ENCODE measurements at regions not wholly inside any gene's neighbourhood (a gene's known extent, or its start where the extent isn't known, plus 50 kb on each side); places are given as distances from the start of the nearest gene placed in this dataset.
"Not testable (repeated sequence)": the region's sequence is repeated elsewhere in the genome, so short reads cannot be mapped to it uniquely, and the experiment has no call there.

- H3K4me3 Mint-ChIP-seq, result no peak overlapping the region
- no peak for DNase-seq
- peaks cover under 1% of the 10 kb centered on the region for H3K27me3 Mint-ChIP-seq
- CTCF ChIA-PET, result no interaction called here
- no peaks in the 10 kb centered on the region for H3K36me3 Mint-ChIP-seq
- no peak overlapping the region for H3K27ac Mint-ChIP-seq
- H3K9me3 Mint-ChIP-seq, result no peaks in the 10 kb centered on the region
- no peaks in the 10 kb centered on the region for H3K4me1 Mint-ChIP-seq (ENCODE audit: low read depth)
- POLR2A ChIA-PET, result no interaction called here
- intact Hi-C loops (cut with micrococcal nuclease), result no loop called here
Measured at GRCh38 chr5:53394808-53395207, 85.6 kb upstream of the FST start.

GRCh38 chr5:53397141-53397757 lies 83.2 kb upstream of the FST start:
- Mint-ChIP-seq H3K36me3 (no peaks in the 10 kb centered on the region), H3K4me1 (ENCODE audit: low read depth) (no peaks in the 10 kb centered on the region), H3K9me3 (no peaks in the 10 kb centered on the region), H3K27ac (no peak overlapping the region), H3K27me3 (peaks cover 6% of the 10 kb centered on the region), H3K4me3 (no peak overlapping the region)
- DNase-seq, result no peak
- intact Hi-C loops (cut with micrococcal nuclease), result no loop called here
- ChIA-PET POLR2A (no interaction called here), CTCF (no interaction called here)

- POLR2A ChIA-PET, result no interaction called here
- Mint-ChIP-seq H3K27ac (no peak overlapping the region), H3K4me1 (ENCODE audit: low read depth) (no peaks in the 10 kb centered on the region), H3K27me3 (peaks cover 6% of the 10 kb centered on the region), H3K4me3 (no peak overlapping the region), H3K9me3 (no peaks in the 10 kb centered on the region), H3K36me3 (no peaks in the 10 kb centered on the region)
- DNase-seq, result no peak
- CTCF ChIA-PET, result no interaction called here
- intact Hi-C loops (cut with micrococcal nuclease), result no loop called here
Measured at GRCh38 chr5:53397845-53398244, 82.6 kb upstream of the FST start.

- intact Hi-C loops (cut with micrococcal nuclease), result no loop called here
- peaks cover 6% of the 10 kb centered on the region for H3K27me3 Mint-ChIP-seq
- no peaks in the 10 kb centered on the region for H3K9me3 Mint-ChIP-seq
- H3K36me3 Mint-ChIP-seq, result no peaks in the 10 kb centered on the region
- no peak for DNase-seq
- no peak overlapping the region for H3K27ac Mint-ChIP-seq
- no peak overlapping the region for H3K4me3 Mint-ChIP-seq
- ChIA-PET CTCF (no interaction called here), POLR2A (no interaction called here)
- no peaks in the 10 kb centered on the region for H3K4me1 Mint-ChIP-seq (ENCODE audit: low read depth)
Measured at GRCh38 chr5:53399926-53400697, 80.3 kb upstream of the FST start.

GRCh38 chr5:53403291-53403690 lies 77.1 kb upstream of the FST start:
- POLR2A ChIA-PET, result no interaction called here

GRCh38 chr5:53403758-53404157 lies 76.7 kb upstream of the FST start:
- intact Hi-C loops (cut with micrococcal nuclease), result no loop called here
- DNase-seq, result no peak
- POLR2A ChIA-PET, result no interaction called here

More at GRCh38 chr5:53403291-53403690, 77.1 kb upstream of the FST start:
- intact Hi-C loops (cut with micrococcal nuclease), result no loop called here
- Mint-ChIP-seq H3K27ac (no peak overlapping the region), H3K27me3 (peaks cover 6% of the 10 kb centered on the region), H3K4me1 (ENCODE audit: low read depth) (no peaks in the 10 kb centered on the region), H3K36me3 (no peaks in the 10 kb centered on the region), H3K4me3 (no peak overlapping the region), H3K9me3 (no peaks in the 10 kb centered on the region)
- CTCF ChIA-PET, result no interaction called here
- DNase-seq, result no peak

GRCh38 chr5:53405396-53405795 lies 75.0 kb upstream of the FST start:
- DNase-seq, result no peak
- ChIA-PET CTCF (no interaction called here), POLR2A (no interaction called here)
- no peak overlapping the region for H3K27ac Mint-ChIP-seq
- no peaks in the 10 kb centered on the region for H3K9me3 Mint-ChIP-seq
- H3K4me1 Mint-ChIP-seq (ENCODE audit: low read depth), result no peaks in the 10 kb centered on the region
- no peaks in the 10 kb centered on the region for H3K36me3 Mint-ChIP-seq
- peaks cover 5% of the 10 kb centered on the region for H3K27me3 Mint-ChIP-seq
- H3K4me3 Mint-ChIP-seq, result no peak overlapping the region
- intact Hi-C loops (cut with micrococcal nuclease), result no loop called here

More at GRCh38 chr5:53403758-53404157, 76.7 kb upstream of the FST start:
- no peaks in the 10 kb centered on the region for H3K4me1 Mint-ChIP-seq (ENCODE audit: low read depth)
- H3K27me3 Mint-ChIP-seq, result peaks cover 8% of the 10 kb centered on the region
- H3K36me3 Mint-ChIP-seq, result no peaks in the 10 kb centered on the region
- H3K4me3 Mint-ChIP-seq, result no peak overlapping the region
- CTCF ChIA-PET, result no interaction called here
- no peak overlapping the region for H3K27ac Mint-ChIP-seq
- no peaks in the 10 kb centered on the region for H3K9me3 Mint-ChIP-seq

GRCh38 chr5:53406630-53407316 lies 73.7 kb upstream of the FST start:
- Mint-ChIP-seq H3K27me3 (peaks cover 5% of the 10 kb centered on the region), H3K9me3 (no peaks in the 10 kb centered on the region), H3K4me3 (no peak overlapping the region), H3K36me3 (no peaks in the 10 kb centered on the region), H3K4me1 (ENCODE audit: low read depth) (peaks cover 3% of the 10 kb centered on the region), H3K27ac (no peak overlapping the region)
- POLR2A ChIA-PET, result no interaction called here
- no peak for DNase-seq
- CTCF ChIA-PET, result no interaction called here
- intact Hi-C loops (cut with micrococcal nuclease), result no loop called here

GRCh38 chr5:53407373-53407772 lies 73.1 kb upstream of the FST start:
- H3K4me3 Mint-ChIP-seq, result no peak overlapping the region
- H3K27ac Mint-ChIP-seq, result no peak overlapping the region
- peaks cover 3% of the 10 kb centered on the region for H3K4me1 Mint-ChIP-seq (ENCODE audit: low read depth)
- intact Hi-C loops (cut with micrococcal nuclease), result no loop called here
- H3K27me3 Mint-ChIP-seq, result peaks cover 2% of the 10 kb centered on the region
- POLR2A ChIA-PET, result no interaction called here
- CTCF ChIA-PET, result no interaction called here
- no peaks in the 10 kb centered on the region for H3K36me3 Mint-ChIP-seq
- DNase-seq, result no peak
- H3K9me3 Mint-ChIP-seq, result no peaks in the 10 kb centered on the region

- H3K27ac Mint-ChIP-seq, result no peak overlapping the region
- DNase-seq, result no peak
- no peak overlapping the region for H3K4me3 Mint-ChIP-seq
- CTCF ChIA-PET, result no interaction called here
- H3K27me3 Mint-ChIP-seq, result peaks cover 2% of the 10 kb centered on the region
- no peaks in the 10 kb centered on the region for H3K36me3 Mint-ChIP-seq
- no peaks in the 10 kb centered on the region for H3K9me3 Mint-ChIP-seq
- H3K4me1 Mint-ChIP-seq (ENCODE audit: low read depth), result peaks cover 3% of the 10 kb centered on the region
- POLR2A ChIA-PET, result no interaction called here
- intact Hi-C loops (cut with micrococcal nuclease), result no loop called here
Measured at GRCh38 chr5:53411388-53411787, 69.0 kb upstream of the FST start.

- H3K36me3 Mint-ChIP-seq; intact Hi-C loops (cut with micrococcal nuclease); H3K4me1 Mint-ChIP-seq (ENCODE audit: low read depth); H3K27ac Mint-ChIP-seq; CTCF ChIA-PET; POLR2A ChIA-PET; H3K4me3 Mint-ChIP-seq; H3K27me3 Mint-ChIP-seq; H3K9me3 Mint-ChIP-seq; DNase-seq: not testable (repeated sequence)
Measured at GRCh38 chr5:53412499-53412898, 67.9 kb upstream of the FST start.

GRCh38 chr5:53416144-53416738 lies 64.2 kb upstream of the FST start:
- H3K27ac Mint-ChIP-seq, result no peak overlapping the region
- H3K4me3 Mint-ChIP-seq, result no peak overlapping the region
- intact Hi-C loops (cut with micrococcal nuclease), result no loop called here
- POLR2A ChIA-PET, result no interaction called here
- DNase-seq, result no peak
- H3K27me3 Mint-ChIP-seq, result no peaks in the 10 kb centered on the region
- no peaks in the 10 kb centered on the region for H3K36me3 Mint-ChIP-seq
- peaks cover 2% of the 10 kb centered on the region for H3K4me1 Mint-ChIP-seq (ENCODE audit: low read depth)
- CTCF ChIA-PET, result interaction anchor here (0.9 kb wide), 1 partner anchor 818 kb away, joined by 3 read pairs; no protein-coding TSS in a partner anchor
- H3K9me3 Mint-ChIP-seq, result no peaks in the 10 kb centered on the region
